Stimulated activated CD4-positive, alpha-beta T cell treated with anti-CD3 and anti-CD28 coated beads, TNF-alpha, amount 100 ng/mL, for 24 hours (primary cell): ENCODE measurements at regions not wholly inside any gene's neighbourhood (a gene's known extent, or its start where the extent isn't known, plus 50 kb on each side); places are given as distances from the start of the nearest gene placed in this dataset.
"Not testable (repeated sequence)": the region's sequence is repeated elsewhere in the genome, so short reads cannot be mapped to it uniquely, and the experiment has no call there.

Experiments used
- DNase-seq, 3 experiments: peaks; one replicate each; pipeline ENCODE4 v3.0.0-alpha.2; 2020; ENCODE audit warnings: low read depth in 3 of 3

- not testable (repeated sequence) for DNase-seq
Observed at GRCh38 chr13:84775920-84776319, 893.6 kb upstream of the SLITRK1 start.

DNA sequence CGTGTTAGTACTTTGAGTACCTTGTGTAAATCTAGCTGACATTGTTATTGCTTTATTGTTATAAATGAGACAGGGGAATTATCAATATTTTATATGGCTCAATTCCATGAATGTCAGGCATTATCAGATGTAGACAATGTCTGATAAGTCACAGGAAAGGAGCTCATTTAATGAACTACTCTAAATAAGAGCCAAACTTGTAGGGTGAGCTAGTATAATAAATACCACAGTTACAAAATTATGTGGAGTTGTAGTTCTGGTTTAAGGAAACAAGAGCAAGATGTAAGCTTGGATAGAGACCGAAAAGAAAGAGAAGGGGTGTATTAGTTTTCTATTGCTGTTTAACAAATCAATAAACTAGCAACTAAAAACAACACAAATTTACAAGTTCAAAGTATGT lies 891.8 kb upstream of the SLITRK1 start:
- DNase-seq: no peak

DNA sequence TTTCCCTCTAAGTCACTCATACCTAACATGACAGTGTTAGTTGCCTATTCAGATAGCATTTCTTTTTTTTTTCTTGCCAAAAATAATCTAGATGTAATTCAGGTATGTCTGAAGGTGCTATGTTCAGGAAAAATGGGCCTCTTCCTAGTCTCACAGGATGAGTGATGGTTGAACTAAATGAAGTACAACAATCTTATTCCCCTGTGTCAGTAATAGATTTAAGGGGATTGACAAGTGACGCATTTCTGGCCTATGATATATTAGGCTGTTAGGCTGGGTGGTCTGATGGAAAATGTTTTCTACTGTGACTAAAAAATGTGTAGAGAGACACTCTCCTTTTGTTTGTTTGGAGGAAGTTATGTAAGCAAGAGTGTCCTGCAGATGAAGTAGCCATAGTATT lies 878.7 kb upstream of the SLITRK1 start:
- no peak for DNase-seq

DNA sequence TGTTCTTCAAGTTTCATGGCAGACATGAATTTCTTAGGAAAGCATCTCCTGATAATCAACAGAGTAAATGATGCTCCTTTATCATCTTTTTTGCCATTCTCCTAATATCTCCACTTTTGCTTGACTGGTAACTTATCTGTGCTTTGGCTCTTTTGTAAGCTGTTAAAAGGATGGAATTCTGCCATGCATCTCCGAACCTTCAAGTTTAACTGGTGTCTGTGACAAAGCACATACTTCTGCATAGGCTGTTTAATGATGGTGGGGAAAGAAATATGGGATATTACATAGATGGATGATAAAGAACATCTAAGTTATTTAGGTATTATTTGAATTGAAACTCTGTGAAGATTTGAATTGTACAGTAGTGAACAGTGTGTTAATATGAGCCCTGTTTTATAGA lies 866.9 kb upstream of the SLITRK1 start:
- no peak for DNase-seq

- DNase-seq: no peak
Observed at GRCh38 chr13:84745051-84745551, 862.8 kb upstream of the SLITRK1 start.

- DNase-seq: no peak
Observed at GRCh38 chr13:84744203-84744602, 861.9 kb upstream of the SLITRK1 start.

GRCh38 chr13:84741253-84741652 lies 859.0 kb upstream of the SLITRK1 start:
- no peak for DNase-seq

DNA sequence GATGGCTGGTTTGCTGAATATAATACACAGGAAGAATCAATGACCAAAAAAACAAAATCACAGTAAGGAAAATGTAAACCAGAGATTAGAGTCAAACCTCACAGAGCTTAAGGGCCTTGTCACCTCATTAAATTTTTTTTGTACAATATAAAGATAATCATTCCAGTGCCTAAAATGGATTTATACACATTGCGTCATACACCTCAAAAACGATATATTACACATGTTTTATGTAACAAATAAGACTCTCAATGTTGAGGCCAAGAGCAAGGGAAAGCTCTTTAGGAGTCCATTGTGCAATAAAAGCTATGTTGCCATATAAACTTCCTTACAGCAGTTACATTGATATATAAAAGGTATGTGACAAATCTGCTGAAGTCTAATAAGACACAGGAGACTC lies 856.7 kb upstream of the SLITRK1 start:
- DNase-seq: no peak

DNA sequence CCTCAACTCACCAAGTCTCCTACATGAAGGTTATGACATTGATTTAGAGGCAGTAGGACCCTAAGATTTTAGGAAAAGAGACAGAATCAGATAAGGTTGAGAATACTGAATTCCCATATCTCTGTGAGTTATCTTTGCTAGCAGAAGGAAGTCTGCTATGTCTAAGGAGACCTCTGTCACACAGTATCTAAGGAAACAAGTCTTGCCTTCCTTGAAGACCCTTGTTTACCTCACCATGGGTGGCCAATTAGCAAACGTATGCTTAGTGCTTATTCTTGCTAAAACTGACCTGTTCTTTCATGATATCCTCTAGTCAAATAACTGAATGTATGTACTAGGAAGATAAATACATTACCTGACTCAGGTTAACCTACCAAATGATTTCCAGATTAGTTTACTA lies 855.4 kb upstream of the SLITRK1 start:
- no peak for DNase-seq

DNA sequence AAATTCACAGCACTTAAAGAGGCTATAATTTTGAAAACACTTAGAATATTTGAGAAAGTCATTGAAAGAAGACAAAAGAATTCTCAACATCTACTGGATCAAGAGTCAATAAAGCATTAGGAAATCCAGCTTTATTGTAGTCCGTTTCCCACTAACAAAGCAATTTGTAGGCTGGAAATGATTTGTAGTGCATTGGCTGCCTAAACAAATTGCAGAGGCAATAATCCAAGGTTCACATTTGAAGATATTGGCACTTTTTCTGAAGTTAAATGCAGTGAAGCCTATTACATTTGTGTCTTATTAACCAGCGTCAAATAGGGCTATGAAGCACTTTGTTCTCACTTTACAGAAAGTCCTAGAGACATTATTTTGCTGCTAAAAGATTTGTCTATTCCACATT lies 848.1 kb upstream of the SLITRK1 start:
- DNase-seq: no peak

GRCh38 chr13:84705982-84706710 lies 823.9 kb upstream of the SLITRK1 start:
- DNase-seq: no peak

DNA sequence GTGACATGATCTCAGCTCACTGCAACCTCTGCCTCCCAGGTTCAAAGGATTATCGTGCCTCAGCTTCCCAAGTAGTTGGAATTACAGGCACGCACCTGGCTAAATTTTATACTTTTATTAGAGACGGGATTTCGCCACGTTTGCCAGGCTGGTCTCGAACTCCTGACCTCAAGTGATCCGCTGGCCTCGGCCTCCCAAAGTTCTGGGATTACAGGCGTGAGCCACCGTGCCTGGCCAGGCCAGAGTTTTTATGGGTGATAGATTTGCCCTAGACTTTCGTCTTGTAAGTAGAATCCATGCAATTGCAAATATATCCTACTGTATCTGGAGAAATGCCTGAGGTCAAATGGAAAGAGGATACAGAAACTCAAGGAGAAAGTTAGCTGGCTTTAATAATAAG lies 819.9 kb upstream of the SLITRK1 start:
- DNase-seq: no peak

GRCh38 chr13:84697591-84697990 lies 815.3 kb upstream of the SLITRK1 start:
- not testable (repeated sequence) for DNase-seq

GRCh38 chr13:84686973-84687372 lies 804.7 kb upstream of the SLITRK1 start:
- no peak for DNase-seq

DNA sequence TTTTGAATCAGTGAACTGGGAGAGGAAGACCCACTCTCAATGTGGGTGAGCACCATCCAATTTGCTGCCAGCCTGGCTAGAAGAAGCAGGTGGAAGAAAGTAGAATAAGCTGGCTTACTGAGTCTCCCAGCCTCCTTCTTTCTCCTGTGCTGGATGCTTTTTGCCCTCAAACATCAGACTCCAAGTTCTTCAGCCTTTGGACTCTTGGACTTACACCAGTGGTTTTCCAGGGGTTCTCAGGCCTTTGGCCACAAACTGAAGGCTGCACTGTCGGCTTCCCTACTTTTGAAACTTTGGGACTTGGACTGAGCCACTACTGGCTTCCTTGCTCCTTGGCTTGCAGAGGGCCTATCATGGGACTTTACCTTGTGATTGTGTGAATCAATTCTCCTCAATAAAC lies 804.2 kb upstream of the SLITRK1 start:
- no peak for DNase-seq

DNA sequence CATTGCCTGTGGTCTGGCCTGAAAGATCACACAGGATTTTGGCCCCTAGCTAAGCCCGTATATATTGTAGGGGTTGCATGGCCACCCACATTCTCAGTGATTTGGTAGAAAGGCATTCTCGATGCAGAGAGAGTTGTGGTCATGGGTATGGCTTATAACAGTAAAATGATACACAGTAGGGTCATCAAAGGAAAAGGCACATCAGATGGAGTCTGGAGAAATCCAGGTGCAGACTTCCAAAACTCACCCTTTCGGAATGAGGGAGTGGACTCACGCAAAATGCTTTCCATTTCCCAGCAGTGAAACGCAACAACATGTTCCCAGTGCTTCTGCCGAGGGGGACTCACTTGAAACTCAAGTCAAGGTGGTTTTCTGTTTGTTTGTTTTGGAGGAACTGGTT lies 802.5 kb upstream of the SLITRK1 start:
- DNase-seq: no peak

GRCh38 chr13:84684048-84684662 lies 801.9 kb upstream of the SLITRK1 start:
- no peak for DNase-seq

- DNase-seq: no peak
Observed at GRCh38 chr13:84683448-84683847, 801.2 kb upstream of the SLITRK1 start.

DNA sequence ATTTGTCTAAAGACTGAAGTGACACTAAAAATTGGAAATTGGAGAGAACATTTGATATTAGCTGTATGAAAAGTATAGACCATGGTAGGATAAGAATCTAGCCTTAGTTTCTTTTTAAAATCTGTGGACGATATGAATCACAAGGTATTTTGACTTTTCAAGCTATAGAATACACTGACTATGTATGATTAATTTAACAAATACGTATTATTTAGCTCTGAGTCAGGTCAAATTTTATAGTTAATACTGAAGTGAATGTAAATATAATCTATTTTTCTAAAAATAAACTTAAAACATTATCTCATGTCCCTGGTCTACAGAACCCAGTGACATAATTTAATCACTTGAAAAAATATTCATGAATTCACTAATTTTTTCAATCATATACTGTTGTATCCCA lies 795.6 kb upstream of the SLITRK1 start:
- DNase-seq: no peak

DNA sequence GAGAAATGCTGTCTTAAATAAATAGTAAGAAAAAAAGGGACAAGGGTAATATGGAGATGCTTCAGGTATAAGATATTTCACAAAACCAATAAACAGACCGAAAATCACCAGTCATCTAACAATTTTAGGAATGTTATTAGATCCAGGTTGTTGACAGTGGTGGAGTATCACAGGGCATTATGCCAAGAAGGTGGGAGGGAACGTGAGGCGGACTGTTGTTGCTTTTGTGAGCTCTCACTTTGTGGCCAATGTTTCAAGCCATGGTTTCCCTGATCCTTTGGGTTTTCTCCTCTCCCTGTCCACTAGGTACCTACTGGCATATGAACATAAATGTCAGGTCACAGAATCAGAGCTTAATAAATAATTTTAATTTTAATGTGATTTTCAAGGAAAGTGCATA lies 790.3 kb upstream of the SLITRK1 start:
- DNase-seq: no peak

GRCh38 chr13:84670245-84670644 lies 788.0 kb upstream of the SLITRK1 start:
- DNase-seq: no peak

GRCh38 chr13:84668637-84669036 lies 786.4 kb upstream of the SLITRK1 start:
- no peak for DNase-seq

- DNase-seq: no peak
Observed at GRCh38 chr13:84662491-84662890, 780.2 kb upstream of the SLITRK1 start.

GRCh38 chr13:84661718-84662117 lies 779.4 kb upstream of the SLITRK1 start:
- DNase-seq: no peak
